MV-4-11 (cell line): ENCODE measurements at regions not wholly inside any gene's neighbourhood (a gene's known extent, or its start where the extent isn't known, plus 50 kb on each side); places are given as distances from the start of the nearest gene placed in this dataset.
A peak's percentile ranks its signal among the peaks of the same experiment; 100 is the strongest.
"Not testable (repeated sequence)": the region's sequence is repeated elsewhere in the genome, so short reads cannot be mapped to it uniquely, and the experiment has no call there.

Experiments used
- DNase-seq: peaks from one replicate; lab custom pipeline; 2025; lab: John Stamatoyannopoulos, UW

DNA sequence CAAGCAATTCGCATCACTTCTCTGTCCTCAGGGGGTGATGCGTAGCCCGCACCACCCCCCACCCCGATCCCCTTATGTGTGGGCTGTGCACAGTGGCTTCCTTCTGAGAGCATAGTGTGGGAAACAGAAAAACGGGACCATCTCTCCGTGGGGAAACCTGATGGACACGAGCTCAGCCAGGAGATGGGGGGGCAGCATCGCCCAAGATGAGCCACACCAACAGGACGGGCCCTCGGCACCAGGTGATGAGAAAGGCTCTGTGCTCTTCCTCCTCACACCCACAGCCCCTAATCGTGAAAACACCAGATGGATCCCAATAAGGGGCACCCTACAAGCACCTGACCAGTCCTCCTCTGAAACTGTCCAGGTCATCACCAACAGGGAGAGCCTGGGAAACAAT, 153.6 kb downstream of the SHANK2 start:
- DNase-seq: no peak

DNA sequence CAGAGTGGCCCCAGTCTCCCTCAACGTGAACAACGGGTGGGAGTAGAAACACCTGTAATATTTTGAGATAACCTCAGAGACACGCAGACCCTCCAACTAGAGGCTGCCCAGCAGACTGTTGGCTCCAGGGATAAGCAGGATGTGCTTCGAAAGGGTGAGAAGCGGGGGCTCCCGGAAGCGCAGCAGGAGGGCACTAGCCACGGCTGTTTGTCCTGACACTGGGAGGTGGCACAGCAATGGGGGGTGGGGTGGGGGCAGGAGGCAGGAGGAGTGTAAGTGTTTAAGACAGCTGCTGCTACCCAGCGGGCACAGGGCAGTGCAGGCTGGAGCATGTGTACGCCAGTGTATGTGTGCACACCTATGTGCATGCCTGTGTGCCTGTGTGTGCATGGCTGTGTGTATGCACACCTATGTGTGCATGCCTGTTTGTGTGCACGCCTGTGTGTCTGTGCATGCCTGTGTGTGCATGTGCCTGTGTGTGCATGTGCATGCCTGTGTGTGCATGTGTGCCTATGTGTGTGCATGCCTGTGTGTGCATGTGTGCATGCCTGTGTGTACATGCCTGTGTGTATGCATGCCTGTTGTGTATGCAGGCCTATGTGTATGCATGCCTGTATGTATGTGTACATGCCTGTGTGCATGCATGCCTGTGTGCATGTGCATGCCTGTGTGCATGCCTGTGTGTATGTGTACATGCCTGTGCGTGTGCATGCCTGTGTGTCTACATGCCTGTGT, 154.7 kb downstream of the SHANK2 start:
- no peak for DNase-seq

DNA sequence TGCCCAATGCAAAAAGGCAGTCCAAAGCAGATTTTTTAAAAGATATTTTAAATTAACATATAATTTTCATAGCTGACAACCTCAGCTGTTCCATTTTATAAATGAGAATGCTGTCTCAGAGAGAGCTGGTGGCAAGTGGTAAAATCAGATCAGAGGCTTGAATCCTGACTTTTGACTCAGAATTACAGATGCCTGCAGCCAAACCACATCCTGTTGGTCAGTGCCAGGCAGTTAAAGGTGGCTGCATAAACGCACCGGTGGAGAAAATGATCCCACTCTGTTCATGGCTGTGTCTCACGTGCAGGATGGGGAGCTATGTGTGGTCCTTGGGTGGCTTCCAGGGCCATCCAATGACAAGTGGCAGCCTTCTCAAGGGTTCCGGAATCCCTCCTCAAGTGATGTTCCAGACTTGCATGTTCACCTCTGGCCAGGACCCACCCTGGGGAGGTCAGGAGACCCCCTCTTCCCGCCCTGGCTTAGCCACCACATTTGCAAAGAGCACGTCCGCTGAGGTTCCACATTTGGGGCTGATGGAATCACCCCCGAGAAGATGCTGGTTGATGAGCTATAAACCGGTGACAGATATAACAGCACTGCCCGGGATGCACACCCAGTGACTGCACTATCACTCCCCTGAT, 155.5 kb downstream of the SHANK2 start:
- no peak for DNase-seq

DNA sequence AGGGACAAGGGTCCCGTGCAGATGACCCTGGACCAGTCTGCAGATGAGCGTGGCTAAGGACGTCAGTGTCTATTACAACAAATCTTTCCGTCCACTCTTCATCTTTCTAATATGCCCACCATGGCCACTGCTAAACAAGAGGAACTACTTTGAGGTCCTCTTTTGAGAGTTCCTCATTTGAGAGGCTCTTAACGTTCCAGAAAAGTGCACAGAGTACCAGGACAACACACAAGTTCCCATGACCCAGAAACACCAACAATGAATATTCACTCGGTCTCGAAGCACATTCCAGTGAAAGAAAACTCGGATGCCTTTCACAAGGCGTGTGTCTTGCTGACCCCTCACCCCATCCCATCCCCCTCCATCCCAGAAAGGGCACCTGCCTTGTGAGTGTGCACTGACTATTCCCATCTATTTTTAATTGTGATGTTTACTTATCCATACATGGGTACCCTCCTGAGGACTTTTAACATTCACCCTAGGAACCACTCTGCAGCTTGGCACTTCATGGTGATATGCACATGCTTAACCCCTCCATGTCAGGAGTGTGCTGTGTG, 157.0 kb downstream of the SHANK2 start:
- peak; percentile 18 for DNase-seq

DNA sequence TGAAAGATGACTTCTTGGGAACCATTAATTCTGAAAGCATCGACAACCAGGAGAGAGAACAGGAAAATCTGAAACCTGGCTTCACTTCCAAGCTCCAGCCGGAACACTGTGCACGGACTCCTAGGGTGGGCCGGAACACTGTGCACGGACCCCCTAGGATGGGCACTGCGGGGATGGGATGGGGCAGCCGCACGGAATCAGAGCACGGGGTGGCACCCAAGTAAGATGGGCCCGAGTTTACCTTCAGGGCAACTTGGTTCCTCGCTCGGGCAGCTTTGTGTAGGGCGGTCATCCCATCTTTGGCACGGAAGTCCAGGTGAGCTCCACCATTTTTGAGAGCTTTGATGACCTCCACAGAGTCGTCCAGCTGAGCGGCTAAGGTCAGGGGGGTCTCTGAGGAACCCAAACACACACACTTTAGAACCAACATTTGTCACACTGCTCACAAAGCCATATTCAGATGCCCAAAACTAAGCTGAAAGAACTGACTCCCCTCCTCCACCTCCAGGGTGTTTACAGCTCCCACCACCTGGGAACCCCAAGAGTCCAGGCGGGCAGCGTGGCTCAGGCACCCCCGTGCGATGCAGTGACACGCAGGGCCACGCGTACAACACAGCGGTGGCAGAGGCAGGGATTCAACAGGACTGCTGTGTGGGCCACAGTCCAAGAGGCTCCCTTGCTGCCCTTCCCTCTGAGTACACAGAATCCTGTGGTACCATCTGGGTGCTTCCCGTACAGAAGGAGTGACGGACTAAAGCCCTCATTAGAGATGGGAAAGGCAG, 157.9 kb downstream of the SHANK2 start:
- no peak for DNase-seq

DNA sequence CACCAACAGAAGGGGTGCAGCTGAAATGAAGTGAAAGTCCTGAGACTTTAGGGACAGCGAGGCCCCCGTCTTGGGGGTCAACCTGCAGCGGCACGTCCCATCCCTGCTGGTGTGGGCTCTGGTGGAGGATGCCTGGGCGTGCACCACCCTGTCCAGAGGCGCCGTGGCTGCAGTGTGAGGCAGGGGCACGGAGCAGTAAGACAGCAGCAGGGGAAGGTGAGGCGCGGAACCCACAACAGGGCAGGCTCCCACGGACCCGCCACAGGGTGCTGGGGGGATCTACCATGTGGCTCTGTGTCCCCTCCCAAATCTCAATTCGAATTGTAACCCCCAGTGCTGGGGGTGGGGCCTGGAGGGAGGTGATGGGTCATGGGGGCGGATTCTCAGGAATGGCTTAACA, 158.6 kb downstream of the SHANK2 start:
- no peak for DNase-seq

DNA sequence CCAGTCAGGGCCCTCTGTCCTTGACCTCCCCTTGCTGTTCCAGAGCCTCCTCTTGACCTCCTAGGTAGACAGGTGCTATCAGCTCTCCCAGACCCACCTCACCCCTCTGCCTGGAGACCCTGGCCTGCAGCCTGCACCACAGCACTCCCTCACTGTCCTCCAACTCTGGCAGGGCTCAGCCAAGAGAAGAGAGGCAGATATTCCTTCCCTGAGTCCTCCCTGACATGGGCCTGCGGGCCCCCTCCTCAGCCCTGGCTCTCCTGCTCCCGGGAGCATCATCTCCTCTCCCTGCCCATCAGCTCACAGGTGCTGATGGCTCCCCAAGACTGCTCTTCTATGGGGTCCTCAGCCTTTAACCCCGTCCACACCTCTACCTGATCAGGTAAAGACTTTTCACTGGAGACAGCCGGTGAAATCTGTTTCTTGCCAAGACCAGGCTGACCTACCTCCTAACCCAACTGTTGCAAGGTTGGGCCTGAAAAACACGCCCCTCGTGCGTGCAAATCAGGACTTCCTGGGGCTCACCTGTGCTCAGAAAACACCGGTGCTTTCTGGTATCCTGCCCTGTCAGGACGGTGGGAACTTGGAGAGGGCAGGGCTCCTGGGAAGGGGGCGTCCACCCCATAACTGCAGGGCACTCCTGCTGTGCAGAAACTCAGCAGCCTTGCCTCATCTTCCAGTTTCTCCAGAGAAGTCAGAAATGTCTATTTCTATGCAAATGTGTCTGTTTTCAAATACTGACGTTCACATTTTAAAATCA, 160.7 kb downstream of the SHANK2 start:
- no peak for DNase-seq

DNA sequence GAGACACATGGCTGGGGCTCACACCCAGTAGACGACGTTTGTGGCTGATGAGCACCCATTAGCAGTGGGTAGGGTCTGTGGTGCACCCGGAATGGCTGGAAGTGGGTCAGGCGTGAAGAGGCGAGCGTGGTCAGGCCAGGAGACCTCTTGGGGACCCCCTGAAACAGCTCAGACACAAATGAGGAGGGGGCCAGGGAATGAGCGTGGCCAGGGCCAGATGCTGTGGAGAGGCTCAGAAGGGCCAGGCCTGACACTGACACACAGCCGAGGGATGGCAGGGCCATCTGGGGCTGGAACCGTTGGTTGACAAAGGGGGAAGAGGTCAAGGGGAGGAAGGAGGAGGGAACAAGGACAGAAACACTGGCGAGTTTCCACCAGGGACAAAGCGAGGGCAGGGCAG, 162.8 kb downstream of the SHANK2 start:
- no peak for DNase-seq

DNA sequence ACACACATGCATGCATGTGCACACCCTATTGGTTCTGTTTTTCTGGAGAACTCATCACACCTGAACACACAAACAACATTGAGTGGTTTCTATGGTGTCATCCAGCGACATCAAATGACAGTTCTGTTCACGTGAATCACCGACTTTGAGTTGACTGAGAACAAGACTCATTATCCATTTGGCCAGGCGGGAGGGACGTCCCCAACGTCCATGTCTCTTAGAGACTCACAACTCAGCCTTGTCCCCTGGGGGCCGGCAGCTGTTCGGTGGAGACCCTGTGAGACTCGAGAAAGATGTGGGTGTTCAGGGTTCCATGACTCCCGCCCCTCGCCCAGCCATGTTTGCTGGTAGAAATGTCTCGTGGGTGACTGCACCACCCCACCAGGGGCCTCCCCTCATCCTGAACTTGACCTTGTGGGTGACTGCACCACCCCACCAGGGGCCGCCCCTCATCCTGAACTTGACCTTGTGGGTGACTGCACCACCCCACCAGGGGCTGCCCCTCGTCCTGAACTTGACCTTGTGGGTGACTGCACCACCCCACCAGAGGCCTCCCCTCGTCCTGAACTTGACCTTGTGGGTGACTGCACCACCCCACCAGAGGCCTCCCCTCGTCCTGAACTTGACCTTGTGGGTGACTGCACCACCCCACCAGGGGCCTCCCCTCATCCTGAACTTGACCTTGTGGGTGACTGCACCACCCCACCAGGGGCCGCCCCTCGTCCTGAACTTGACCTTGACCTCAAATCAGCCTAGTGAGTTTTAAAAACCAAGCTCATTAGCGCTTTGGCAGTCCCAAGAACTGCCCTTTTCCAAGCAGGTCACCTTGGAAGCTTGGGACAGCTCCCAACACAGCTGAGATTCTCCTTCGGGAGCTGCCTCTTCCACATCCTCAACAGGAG, 163.8 kb downstream of the SHANK2 start:
- not testable (repeated sequence) for DNase-seq

DNA sequence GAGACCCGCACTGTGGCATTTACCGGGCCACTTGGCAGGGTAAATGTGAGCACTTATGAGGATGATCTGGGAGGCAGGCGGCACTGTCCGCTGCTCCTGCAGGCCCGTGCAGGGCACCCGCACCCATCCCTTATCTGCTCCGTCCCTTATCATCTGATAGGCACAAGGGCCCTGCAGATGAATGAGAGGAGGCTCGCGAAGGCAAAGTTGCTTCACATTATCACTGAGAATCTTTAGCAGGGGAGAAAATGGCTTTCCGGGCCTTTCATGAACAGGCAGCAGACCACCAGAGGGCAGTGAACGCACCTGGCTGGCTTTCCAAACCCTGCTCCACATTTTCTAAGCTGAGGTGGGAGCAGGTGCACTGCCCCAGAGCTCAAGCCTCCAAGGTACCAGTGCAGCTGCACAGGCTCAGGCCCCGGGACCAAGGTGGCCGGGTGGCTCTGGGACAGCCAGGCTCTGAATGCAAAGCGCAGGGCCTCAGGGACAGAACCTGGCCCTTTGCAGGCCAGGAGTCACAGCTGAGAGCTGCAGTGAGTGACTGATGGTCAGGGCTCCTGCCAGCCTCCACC, 165.6 kb downstream of the SHANK2 start:
- no peak for DNase-seq

DNA sequence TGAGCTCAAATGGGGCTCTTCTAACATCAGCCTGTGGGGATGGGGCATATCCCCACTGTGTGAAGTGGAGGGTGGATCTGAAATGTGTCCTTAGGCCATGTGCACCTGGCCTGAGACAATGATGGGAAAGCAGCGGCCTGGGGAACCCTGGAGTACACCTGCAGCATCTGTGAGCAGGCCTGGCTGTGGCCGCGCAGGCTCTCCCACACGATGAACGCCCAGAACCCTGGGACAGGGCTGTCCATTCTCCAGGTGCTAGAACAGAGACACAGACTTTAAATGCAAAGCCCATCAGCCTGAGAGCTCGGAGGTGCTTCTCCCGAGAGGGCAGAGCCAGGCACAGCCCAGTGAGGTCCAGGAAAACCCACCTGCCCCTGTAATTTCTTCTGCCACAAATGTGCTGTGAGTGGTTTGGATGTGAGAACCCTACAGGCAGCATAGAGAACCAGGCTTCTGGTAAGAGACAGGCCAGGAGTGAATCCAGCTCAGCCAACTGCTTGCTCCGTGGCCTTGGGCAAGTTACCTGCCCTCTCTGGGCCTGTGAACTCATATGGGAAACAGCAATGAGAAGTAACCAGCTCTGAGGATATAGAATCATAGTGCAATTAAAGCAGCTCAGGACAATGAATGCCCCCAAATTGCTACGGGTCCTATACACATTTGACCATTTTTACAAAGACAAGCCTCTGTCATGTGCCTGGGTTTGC, 167.9 kb downstream of the SHANK2 start:
- DNase-seq: no peak

DNA sequence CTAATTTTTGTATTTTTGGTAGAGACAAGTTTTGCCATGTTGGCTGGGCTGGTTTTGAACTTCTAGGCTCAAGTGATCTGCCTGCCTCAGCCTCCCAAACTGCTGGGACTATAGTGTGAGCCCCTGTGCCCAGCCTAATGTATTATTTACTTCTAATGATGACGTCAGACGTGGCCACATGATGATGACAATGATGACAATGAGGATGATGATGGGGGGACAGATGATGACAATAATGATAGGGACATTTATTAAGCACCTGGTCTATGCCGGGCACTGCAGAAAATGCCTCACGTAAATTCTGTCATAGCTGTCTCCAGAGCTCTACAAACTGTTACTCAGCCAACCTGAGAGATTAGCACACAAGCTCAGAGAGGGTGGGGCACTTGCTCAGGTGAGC, 169.3 kb downstream of the SHANK2 start:
- no peak for DNase-seq

DNA sequence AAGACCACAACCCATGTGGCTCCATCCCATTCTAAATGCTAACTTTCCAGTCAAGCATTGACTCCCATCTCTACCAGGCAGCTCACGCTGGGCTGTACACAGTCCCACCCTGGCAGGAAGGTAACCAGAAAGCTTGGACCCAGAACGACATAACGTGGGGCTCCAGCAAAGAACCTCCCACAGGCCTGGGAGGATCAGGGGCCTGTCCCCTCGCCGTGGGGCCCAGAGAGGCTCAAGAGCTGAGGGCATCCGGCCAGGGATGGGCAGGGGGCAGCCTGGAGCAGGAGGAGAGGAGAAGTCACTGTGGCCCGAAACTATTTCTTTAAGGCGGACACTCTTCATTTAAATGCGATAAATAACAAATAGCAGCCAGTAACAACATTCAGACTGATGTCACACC, 169.9 kb downstream of the SHANK2 start:
- no peak for DNase-seq

DNA sequence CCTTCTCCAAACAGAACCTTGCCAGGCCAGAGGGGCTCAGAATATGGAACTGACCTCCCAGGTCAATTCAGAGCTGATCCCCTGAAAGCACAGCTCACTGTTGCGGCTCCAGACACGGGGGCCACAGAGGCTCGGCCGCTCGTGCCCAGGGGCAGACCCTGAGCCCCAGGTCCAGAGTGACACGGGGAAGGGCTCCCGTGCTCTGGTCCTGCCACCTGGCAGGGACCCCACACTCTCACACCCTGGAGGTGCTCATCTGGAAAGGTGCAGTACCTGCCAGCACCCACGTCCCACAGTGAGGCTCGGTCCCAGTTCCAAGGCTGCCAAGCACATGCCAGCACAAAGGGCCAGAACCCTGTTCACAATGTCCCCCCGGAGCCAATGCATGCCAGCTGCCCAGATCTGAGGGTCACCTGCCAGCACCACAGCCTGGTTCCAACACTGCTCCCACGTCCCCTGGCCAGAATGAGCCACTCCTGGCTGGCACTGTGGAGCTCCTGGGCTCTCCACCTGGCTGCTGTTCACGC, 170.6 kb downstream of the SHANK2 start:
- no peak for DNase-seq

DNA sequence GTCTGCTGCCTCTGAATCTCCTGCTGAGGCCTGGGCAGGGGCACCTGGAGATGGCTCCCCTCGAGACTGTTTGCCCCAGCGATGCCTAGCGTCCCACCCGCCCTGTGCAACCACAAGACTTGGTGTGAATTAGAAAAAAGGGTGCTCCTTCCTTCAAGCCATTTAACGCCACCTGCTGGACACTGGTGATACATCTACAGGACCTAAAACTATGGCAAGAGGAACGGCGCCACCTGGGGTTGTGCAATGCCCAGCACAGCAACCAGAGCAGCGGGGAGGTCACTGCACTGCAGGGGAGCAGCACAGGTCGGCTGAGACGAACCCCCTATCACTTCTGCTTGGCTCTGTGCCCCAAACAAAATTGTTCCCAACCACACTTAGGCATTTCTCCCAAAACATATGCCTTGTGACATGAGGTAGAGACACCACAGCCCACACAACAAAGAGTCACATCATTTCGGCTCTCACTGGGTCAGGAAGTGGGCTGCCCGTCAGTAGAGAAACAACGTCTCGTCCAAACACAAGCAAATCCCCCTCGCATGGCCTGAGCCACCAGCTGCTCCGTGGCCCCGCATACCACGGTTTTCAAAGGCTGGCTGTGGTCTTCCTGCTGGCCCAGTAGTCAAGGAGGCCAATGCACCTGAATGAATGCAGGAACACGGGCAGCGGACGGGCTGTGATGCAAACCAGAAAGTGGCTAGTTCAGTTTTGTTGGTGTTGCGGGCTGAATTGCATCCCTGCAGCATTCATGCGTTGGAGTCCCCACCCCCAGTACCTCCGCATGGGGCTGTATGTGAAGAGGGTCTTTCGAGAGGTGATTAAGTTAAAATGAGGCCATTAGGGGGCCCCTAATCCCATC, 171.9 kb downstream of the SHANK2 start:
- DNase-seq: peak; percentile 83

DNA sequence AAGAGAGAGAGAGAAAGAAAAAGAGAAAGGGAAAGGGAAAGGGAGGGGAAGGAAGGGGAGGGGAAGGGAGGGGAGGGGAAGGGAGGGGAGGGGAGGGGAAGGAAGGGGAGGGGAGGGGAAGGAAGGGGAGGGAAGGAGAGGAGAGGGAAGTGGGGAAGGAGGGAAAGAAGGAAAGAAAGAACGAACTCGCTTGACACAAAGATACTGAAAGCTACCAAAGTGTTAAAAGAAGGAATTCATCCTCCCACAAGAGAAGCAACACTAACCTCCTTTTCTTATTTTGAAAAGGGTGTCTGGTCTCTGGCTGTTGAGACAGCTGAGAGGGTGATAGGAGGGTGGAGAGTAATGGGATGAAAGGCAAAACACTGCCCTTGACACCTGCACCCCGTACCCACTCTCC, 172.6 kb downstream of the SHANK2 start:
- no peak for DNase-seq

DNA sequence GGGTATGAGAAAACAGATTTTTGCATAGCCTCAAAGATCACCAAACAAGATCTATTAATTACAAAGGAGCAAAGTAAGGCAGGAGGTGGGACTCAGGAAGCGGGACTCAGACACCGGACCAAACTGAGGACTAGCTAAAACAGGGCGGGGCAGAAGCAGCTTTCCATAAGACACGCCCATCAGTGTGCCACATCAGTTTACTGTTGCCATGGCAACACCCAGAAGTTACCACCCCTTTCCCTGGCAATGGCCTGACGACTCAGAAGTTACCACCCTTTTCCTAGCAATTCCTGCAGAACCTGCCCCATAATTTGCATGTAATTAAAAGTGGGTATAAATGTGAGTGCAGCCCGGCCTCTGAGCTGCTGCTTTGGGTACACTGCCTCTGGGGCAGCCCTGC, 173.9 kb downstream of the SHANK2 start:
- DNase-seq: no peak

DNA sequence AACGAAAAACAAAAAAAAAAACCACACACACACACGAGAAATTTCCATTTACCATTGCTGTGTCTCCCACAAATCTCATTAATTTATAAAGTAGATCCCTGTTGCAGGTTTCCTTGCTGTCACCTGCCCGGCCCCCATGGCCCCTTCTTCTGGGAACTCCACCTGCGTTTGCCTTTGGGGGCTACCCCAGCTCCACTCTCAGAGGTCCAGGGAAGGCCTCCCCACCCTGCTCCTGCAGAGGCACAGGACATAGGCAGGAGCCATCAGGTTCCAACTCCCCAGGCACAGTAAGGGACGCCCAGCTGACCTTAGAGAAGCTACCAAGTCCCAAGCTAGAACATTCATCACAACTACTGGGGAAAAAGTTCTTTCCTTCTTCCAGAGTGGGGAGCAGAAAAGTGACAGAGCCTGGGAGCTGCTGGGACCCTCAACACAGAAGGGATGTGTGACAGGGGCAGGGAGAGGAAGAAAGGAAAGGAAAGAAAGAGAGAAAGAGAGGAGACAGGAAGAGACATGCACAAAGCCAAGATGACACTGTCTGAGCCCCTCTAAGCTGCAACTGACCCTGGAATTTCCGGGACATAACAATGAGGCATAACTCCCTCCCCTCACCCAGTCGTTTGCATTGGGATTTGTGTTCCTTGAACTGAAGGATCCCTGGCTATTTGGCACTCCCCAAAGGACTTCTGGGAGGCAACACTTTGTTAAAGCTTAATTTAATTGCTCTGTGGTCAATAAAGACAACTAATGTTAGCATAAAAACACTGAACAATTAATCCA, 175.7 kb downstream of the SHANK2 start:
- DNase-seq: no peak
